Left lung (tissue), 4 donors: ENCODE measurements at regions not wholly inside any gene's neighbourhood (a gene's known extent, or its start where the extent isn't known, plus 50 kb on each side); places are given as distances from the start of the nearest gene placed in this dataset.

Source experiments
- ATAC-seq: fragments of 200-7000 bp; cut with Tn5 transposase; one replicate; pipeline ENCODE4 v1.9.1; 2020; ENCODE audit warnings: moderate library complexity
- DNase-seq, 4 donors: peaks; one replicate each; pipeline ENCODE4 v3.0.0-alpha.2; 2013 to 2020
- H3K27ac ChIP-seq, 2 donors: fragments of 200-600 bp; sonication (generic) in 1 of 2; one replicate each; pipeline versions ENCODE4 v1.5.0 to v1.8.0; 2020 to 2021
- H3K27me3 ChIP-seq, 2 donors: fragments of 200-600 bp; sonication (generic) in 1 of 2; one replicate each; pipeline versions ENCODE4 v1.5.0 to v1.8.0; 2020 to 2021
- H3K36me3 ChIP-seq, 2 donors: fragments of 200-600 bp; sonication (generic) in 1 of 2; one replicate each; pipeline versions ENCODE4 v1.5.0 to v1.8.0; 2020 to 2021
- H3K4me1 ChIP-seq, 2 donors: fragments of 200-600 bp; one replicate each; pipeline ENCODE4 v1.8.0; 2021
- H3K4me3 ChIP-seq, 2 donors: fragments of 200-600 bp; sonication (generic) in 1 of 2; one replicate each; pipeline versions ENCODE4 v1.5.0 to v1.8.0; 2020 to 2021; ENCODE audit warnings: mild to moderate bottlenecking in 1 of 2
- H3K9me3 ChIP-seq, 2 donors: fragments of 200-600 bp; sonication (generic) in 1 of 2; one replicate each; pipeline versions ENCODE4 v1.5.0 to v1.8.0; 2020 to 2021
- CTCF ChIP-seq, 2 donors: fragments of 200-600 bp; sonication (generic) in 1 of 2; IDR thresholded peaks; one replicate each; pipeline versions ENCODE4 v1.5.0 to v1.8.0; 2021; ENCODE audit warnings: antibody characterized with exemption in 2 of 2
- intact Hi-C, 2 donors: fragments of 100-400 bp; cut with DNase I; formaldehyde crosslinking; loops; one replicate each; pipeline versions ENCODE4 v1.11.2 to v1.14.2; 2022
- donor health status: DM: no; HTN: yes; CAD: no.
- donor health status: DM: no; HTN: no; CAD: no.

GRCh38 chr5:93022211-93022610 is 558.8 kb downstream of the NR2F1-AS1 start:
- Histone ChIP-seq H3K27me3 (no peaks in the 10 kb centered on the region), H3K27ac (no peak overlapping the region), H3K9me3 (no peaks in the 10 kb centered on the region), H3K36me3 (no peaks in the 10 kb centered on the region), H3K4me1 (no peaks in the 10 kb centered on the region), H3K4me3 (no peak overlapping the region)
- intact Hi-C loops = no loop called here
- DNase-seq = no peak
- ATAC-seq = no peak
- TF ChIP-seq CTCF (IDR thresholded peaks at IDR 0.05) = no peak

- ATAC-seq (no peak), DNase-seq (no peak)
- intact Hi-C loops = no loop called here
- Histone ChIP-seq H3K36me3 (no peaks in the 10 kb centered on the region), H3K4me1 (no peaks in the 10 kb centered on the region), H3K27me3 (no peaks in the 10 kb centered on the region), H3K4me3 (no peak overlapping the region), H3K9me3 (no peaks in the 10 kb centered on the region), H3K27ac (no peak overlapping the region)
- no peak for TF ChIP-seq CTCF (IDR thresholded peaks at IDR 0.05)
These were observed 561.1 kb downstream of the NR2F1-AS1 start for GRCh38 chr5:93019896-93020295.

- no peak overlapping the region for H3K4me3 ChIP-seq
- H3K36me3 ChIP-seq = no peaks in the 10 kb centered on the region
- intact Hi-C loops = no loop called here
- H3K9me3 ChIP-seq = no peaks in the 10 kb centered on the region
- TF ChIP-seq CTCF (IDR thresholded peaks at IDR 0.05) = no peak
- no peak for DNase-seq
- H3K27me3 ChIP-seq = no peaks in the 10 kb centered on the region
- no peak for ATAC-seq
- no peak overlapping the region for H3K27ac ChIP-seq
- no peaks in the 10 kb centered on the region for H3K4me1 ChIP-seq
These were observed 562.6 kb downstream of the NR2F1-AS1 start for GRCh38 chr5:93018461-93018860.

GRCh38 chr5:93017849-93018248 is 563.2 kb downstream of the NR2F1-AS1 start:
- Histone ChIP-seq H3K9me3 (no peaks in the 10 kb centered on the region), H3K36me3 (no peaks in the 10 kb centered on the region), H3K4me3 (no peak overlapping the region), H3K4me1 (no peaks in the 10 kb centered on the region), H3K27me3 (no peaks in the 10 kb centered on the region), H3K27ac (no peak overlapping the region)
- DNase-seq = no peak
- ATAC-seq = no peak
- intact Hi-C loops = no loop called here
- no peak for TF ChIP-seq CTCF (IDR thresholded peaks at IDR 0.05)

GRCh38 chr5:93017376-93017775 is 563.6 kb downstream of the NR2F1-AS1 start:
- no peak for DNase-seq
- Histone ChIP-seq H3K27ac (no peak overlapping the region), H3K4me3 (no peak overlapping the region), H3K36me3 (no peaks in the 10 kb centered on the region), H3K4me1 (no peaks in the 10 kb centered on the region), H3K9me3 (no peaks in the 10 kb centered on the region), H3K27me3 (no peaks in the 10 kb centered on the region)
- intact Hi-C loops = no loop called here
- no peak for TF ChIP-seq CTCF (IDR thresholded peaks at IDR 0.05)
- ATAC-seq = no peak
